SK-N-SH (cell line): ENCODE measurements at regions not wholly inside any gene's neighbourhood (a gene's known extent, or its start where the extent isn't known, plus 50 kb on each side); places are given as distances from the start of the nearest gene placed in this dataset.

ENCODE experiments used
- CTCF ChIA-PET: fragments of 300-600, 350-600 bp; formaldehyde crosslinking; extraction: SDS; loops from one replicate; lab custom pipeline; 2021; lab: Yijun Ruan, JAX
- POLR2A ChIA-PET: fragments of 350-600 bp; sonication (Branson Sonifier 250); formaldehyde crosslinking; extraction: SDS; loops from one replicate; lab custom pipeline; 2020; ENCODE audit warnings: antibody characterized with exemption, inconsistent platforms; lab: Yijun Ruan, JAX
- DNase-seq: peaks from one replicate; pipeline ENCODE4 v3.0.0; 2012
- H2AFZ ChIP-seq: fragments of 200-600 bp; sonication (generic); 2 replicates; pipeline ENCODE4 v1.8.1; 2016; ENCODE audit warnings: antibody characterized with exemption, mild to moderate bottlenecking, low read depth
- H3F3A ChIP-seq: fragments of 200-600 bp; sonication (generic); replicated peaks from 2 replicates; pipeline ENCODE3; 2016; ENCODE audit warnings: antibody characterized with exemption, mild to moderate bottlenecking; ENCODE audit not compliant: insufficient read depth
- H3K27ac ChIP-seq, 2 experiments: fragments of 200-500 bp in 1 of 2; fragments of 200-600 bp in 1 of 2; sonication (Bioruptor generic) in 1 of 2; sonication (generic), shearing (Covaris generic) in 1 of 2; 2 replicates each; pipeline versions ENCODE4 v1.5.1 to v1.6.1; 2014 to 2016; ENCODE audit warnings: low read depth in 2 of 2, inconsistent platforms in 1 of 2, low read length in 1 of 2, mild to moderate bottlenecking in 1 of 2, mixed read lengths in 1 of 2
- H3K27me3 ChIP-seq: fragments of 200-600 bp; sonication (generic), shearing (Covaris generic); 2 replicates; pipeline ENCODE4 v1.6.1; 2016; ENCODE audit warnings: mixed run types; ENCODE audit not compliant: insufficient read depth
- H3K36me3 ChIP-seq, 2 experiments: fragments of 200-500 bp in 1 of 2; fragments of 200-600 bp in 1 of 2; sonication (Bioruptor generic) in 1 of 2; sonication (generic) in 1 of 2; replicated peaks in 1 of 2; 2 replicates each; pipeline versions ENCODE3 to v1.5.1; 2014 to 2016; ENCODE audit warnings: low read length in 1 of 2, mild to moderate bottlenecking in 1 of 2; ENCODE audit not compliant: insufficient read depth in 2 of 2, control insufficient read depth in 1 of 2
- H3K4me1 ChIP-seq, 2 experiments: fragments of 200-500 bp in 1 of 2; fragments of 200-600 bp in 1 of 2; sonication (Bioruptor generic) in 1 of 2; sonication (generic), shearing (Covaris generic) in 1 of 2; 2 replicates each; pipeline versions ENCODE4 v1.5.1 to v1.6.1; 2014 to 2016; ENCODE audit warnings: low read depth in 1 of 2, low read length in 1 of 2, mixed run types in 1 of 2; ENCODE audit not compliant: insufficient read depth in 2 of 2, control insufficient read depth in 1 of 2
- H3K4me2 ChIP-seq: fragments of 200-600 bp; sonication (generic), shearing (Covaris generic); 2 replicates; pipeline ENCODE4 v1.6.1; 2017; ENCODE audit warnings: mixed run types
- H3K4me3 ChIP-seq, 2 experiments: fragments of 200-500 bp in 1 of 2; fragments of 200-600 bp in 1 of 2; sonication (Bioruptor generic) in 1 of 2; sonication (generic), shearing (Covaris generic) in 1 of 2; 2 replicates each; pipeline versions ENCODE4 v1.5.1 to v1.8.1; 2014 to 2016; ENCODE audit warnings: low read depth in 2 of 2, inconsistent platforms in 1 of 2, low read length in 1 of 2, mild to moderate bottlenecking in 1 of 2, mixed read lengths in 1 of 2, moderate library complexity in 1 of 2
- H3K79me2 ChIP-seq: fragments of 200-600 bp; sonication (generic); 2 replicates; pipeline ENCODE4 v1.8.1; 2017; ENCODE audit warnings: mild to moderate bottlenecking; ENCODE audit not compliant: insufficient read depth
- H3K9ac ChIP-seq: fragments of 200-600 bp; sonication (generic); 2 replicates; pipeline ENCODE4 v1.6.1; 2017; ENCODE audit warnings: mixed run types
- H3K9me2 ChIP-seq: fragments of 200-600 bp; sonication (generic); 2 replicates; pipeline ENCODE4 v1.6.1; 2017; ENCODE audit warnings: mixed run types
- H3K9me3 ChIP-seq: fragments of 200-600 bp; sonication (generic); 2 replicates; pipeline ENCODE4 v1.6.1; 2017; ENCODE audit warnings: mixed run types, mild to moderate bottlenecking, moderate library complexity
- H4K20me1 ChIP-seq: fragments of 200-600 bp; sonication (generic); 2 replicates; pipeline ENCODE4 v1.6.1; 2017; ENCODE audit warnings: mild to moderate bottlenecking, mixed run types; ENCODE audit not compliant: insufficient read depth
- CTCF ChIP-seq: fragments of 200-600 bp; sonication (generic); IDR thresholded peaks from 2 replicates; pipeline ENCODE4 v1.6.1; 2017; ENCODE audit warnings: antibody characterized with exemption, mild to moderate bottlenecking, moderate library complexity
- ELF1 ChIP-seq: IDR thresholded peaks from 2 replicates; pipeline ENCODE4 v1.4.0; 2012
- EP300 ChIP-seq, 2 experiments: IDR thresholded peaks; 2 replicates each; pipeline versions ENCODE4 v1.4.0 to v1.6.1; 2012; ENCODE audit warnings: borderline replicate concordance in 1 of 2, low read depth in 1 of 2, low read length in 1 of 2
- EZH2phosphoT487 ChIP-seq: fragments of 200-600 bp; sonication (generic); IDR thresholded peaks from 2 replicates; pipeline ENCODE4 v1.6.1; 2017; ENCODE audit warnings: low read depth, mixed run types, mild to moderate bottlenecking, antibody characterized with exemption, moderate library complexity, borderline replicate concordance
- FOSL2 ChIP-seq: IDR thresholded peaks from 2 replicates; pipeline ENCODE4 v1.4.0; 2012; ENCODE audit warnings: low read depth, mild to moderate bottlenecking, moderate library complexity, borderline replicate concordance
- FOXM1 ChIP-seq: IDR thresholded peaks from 2 replicates; pipeline ENCODE4 v1.4.0; 2012; ENCODE audit warnings: low read depth, mild to moderate bottlenecking
- GATA2 ChIP-seq: sonication (generic); formaldehyde crosslinking; IDR thresholded peaks from 2 replicates; pipeline ENCODE4 v1.5.0; 2020; ENCODE audit warnings: mild to moderate bottlenecking, missing genetic modification reagents
- IRF3 ChIP-seq: fragments of 150-350 bp; IDR thresholded peaks from 2 replicates; pipeline ENCODE4 v1.6.1; 2016; ENCODE audit warnings: mild to moderate bottlenecking, low read depth, low read length
- JUND ChIP-seq: IDR thresholded peaks from 2 replicates; pipeline ENCODE4 v1.4.0; 2012
- MXI1 ChIP-seq: IDR thresholded peaks from 2 replicates; pipeline ENCODE4 v1.6.1; 2012; ENCODE audit warnings: mild to moderate bottlenecking, low read depth, low read length, improper control_type of control experiment
- NFIC ChIP-seq: IDR thresholded peaks from 2 replicates; pipeline ENCODE4 v1.4.0; 2012; ENCODE audit warnings: borderline replicate concordance
- RCOR1 ChIP-seq: fragments of 150-350 bp; IDR thresholded peaks from 2 replicates; pipeline ENCODE4 v1.6.1; 2017; ENCODE audit warnings: antibody characterized with exemption, low read length
- REST ChIP-seq: IDR thresholded peaks from 2 replicates; pipeline ENCODE4 v1.6.1; 2012; ENCODE audit warnings: mild to moderate bottlenecking, low read depth, low read length, moderate library complexity
- RFX5 ChIP-seq: IDR thresholded peaks from 2 replicates; pipeline ENCODE4 v1.6.1; 2012; ENCODE audit warnings: mild to moderate bottlenecking, improper control_type of control experiment, low read length
- RXRA ChIP-seq: IDR thresholded peaks from 2 replicates; pipeline ENCODE4 v1.4.0; 2012; ENCODE audit warnings: low read depth, mild to moderate bottlenecking, borderline replicate concordance
- TCF12 ChIP-seq: IDR thresholded peaks from 2 replicates; pipeline ENCODE4 v1.4.0; 2012
- TEAD4 ChIP-seq: IDR thresholded peaks from 2 replicates; pipeline ENCODE4 v1.4.0; 2012; ENCODE audit warnings: mild to moderate bottlenecking, borderline replicate concordance; ENCODE audit not compliant: insufficient read depth
- USF1 ChIP-seq: IDR thresholded peaks from 2 replicates; pipeline ENCODE4 v1.4.0; 2012; ENCODE audit warnings: low read depth, borderline replicate concordance
- USF2 ChIP-seq: fragments of 150-350 bp; IDR thresholded peaks from 2 replicates; pipeline ENCODE4 v1.6.1; 2017; ENCODE audit warnings: antibody characterized with exemption, low read length, low read depth, borderline replicate concordance
- ZBTB33 ChIP-seq: IDR thresholded peaks from 2 replicates; pipeline ENCODE4 v1.4.0; 2012; ENCODE audit warnings: low read depth, borderline replicate concordance
- WGBS: methylation state at CpG from one replicate; pipeline ENCODE4 v1.1.6; 2017; ENCODE audit warnings: low lambda C conversion rate; 5-methylcytosine and 5-hydroxymethylcytosine counted together

- no peak overlapping the region for H3K9ac ChIP-seq
- ChIA-PET CTCF (no interaction called here), POLR2A (no interaction called here)
- no peaks in the 10 kb centered on the region for H3K79me2 ChIP-seq
- no peak for TF ChIP-seq REST
- TF ChIP-seq FOXM1, result no peak
- TF ChIP-seq EP300 (IDR thresholded peaks at IDR 0.05; ENCODE audit: borderline replicate concordance in 1 of 2, low read depth in 1 of 2, low read length in 1 of 2), result no peak
- no peak for TF ChIP-seq IRF3
- no peak for TF ChIP-seq GATA2 (CRISPR knock-in tag)
- TF ChIP-seq JUND, result no peak
- no peak for TF ChIP-seq USF1
- TF ChIP-seq EZH2phosphoT487, result no peak
- TF ChIP-seq RFX5, result no peak
- no peak for TF ChIP-seq FOSL2
- TF ChIP-seq MXI1, result no peak
- no peak for TF ChIP-seq USF2
- TF ChIP-seq RCOR1, result no peak
- TF ChIP-seq ELF1, result no peak
- no peak for TF ChIP-seq NFIC
- no peak for TF ChIP-seq ZBTB33
- TF ChIP-seq TCF12, result no peak
- TF ChIP-seq RXRA, result no peak
- TF ChIP-seq TEAD4, result no peak
- no peak for TF ChIP-seq CTCF
- no peak for DNase-seq
- no peak overlapping the region for H2AFZ ChIP-seq
- H3K9me3 ChIP-seq, result peaks cover 8% of the 10 kb centered on the region
- no peak overlapping the region for H3K4me3 ChIP-seq
- H3K36me3 ChIP-seq, result no peaks in the 10 kb centered on the region
- H4K20me1 ChIP-seq, result no peaks in the 10 kb centered on the region
- peaks cover 3% of the 10 kb centered on the region for H3F3A ChIP-seq
- H3K27ac ChIP-seq, result peak overlapping the region in 1 of 2 experiments; percentile 22; a peak in 1 of 4 replicates
- WGBS, result 80% methylated on average over 3 of the region's 3 CpGs
- peaks cover 2 to 6% of the 10 kb centered on the region in 2 experiments; a peak in 2 of 4 replicates for H3K4me1 ChIP-seq
- no peaks in the 10 kb centered on the region for H3K9me2 ChIP-seq
- no peaks in the 10 kb centered on the region for H3K27me3 ChIP-seq
- no peak overlapping the region for H3K4me2 ChIP-seq
These were observed 126.2 kb upstream of the PFN2 start for GRCh38 chr3:150096700-150097587.
